HS-27A (cell line): ENCODE measurements at regions not wholly inside any gene's neighbourhood (a gene's known extent, or its start where the extent isn't known, plus 50 kb on each side); places are given as distances from the start of the nearest gene placed in this dataset.
"Not testable (repeated sequence)": the region's sequence is repeated elsewhere in the genome, so short reads cannot be mapped to it uniquely, and the experiment has no call there.

ENCODE experiments used
- DNase-seq: peaks from one replicate; pipeline ENCODE4 v3.0.0-alpha.2; 2012; ENCODE audit warnings: low read depth, missing footprints

DNA sequence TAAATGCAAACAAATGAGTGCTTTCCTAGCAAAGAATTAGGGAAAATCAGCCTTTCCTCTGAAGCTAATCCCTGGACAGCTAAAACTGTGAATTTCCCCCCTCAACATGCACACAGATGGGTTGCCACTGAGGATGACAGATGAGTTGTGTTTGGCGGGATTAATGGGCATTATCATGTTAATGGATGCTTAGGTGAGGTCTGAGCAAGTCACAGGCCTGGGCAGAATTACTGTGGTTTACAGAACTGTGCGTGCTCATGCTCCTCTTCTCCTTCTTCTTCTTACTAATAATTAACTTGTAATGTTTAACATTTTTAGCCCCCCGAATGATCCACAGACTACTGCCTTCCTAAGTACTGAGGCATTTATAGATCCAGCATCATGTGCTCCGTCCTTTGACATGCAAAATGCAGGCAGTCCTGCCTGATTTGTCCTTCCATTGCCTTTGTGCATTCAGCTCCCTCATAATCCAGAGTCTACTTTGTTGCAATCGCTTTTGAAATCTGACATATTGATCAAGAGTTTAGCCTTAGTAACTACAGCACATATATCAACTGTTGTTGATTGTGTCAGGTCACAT lies 753.4 kb upstream of the MMS22L start:
- DNase-seq: no peak

DNA sequence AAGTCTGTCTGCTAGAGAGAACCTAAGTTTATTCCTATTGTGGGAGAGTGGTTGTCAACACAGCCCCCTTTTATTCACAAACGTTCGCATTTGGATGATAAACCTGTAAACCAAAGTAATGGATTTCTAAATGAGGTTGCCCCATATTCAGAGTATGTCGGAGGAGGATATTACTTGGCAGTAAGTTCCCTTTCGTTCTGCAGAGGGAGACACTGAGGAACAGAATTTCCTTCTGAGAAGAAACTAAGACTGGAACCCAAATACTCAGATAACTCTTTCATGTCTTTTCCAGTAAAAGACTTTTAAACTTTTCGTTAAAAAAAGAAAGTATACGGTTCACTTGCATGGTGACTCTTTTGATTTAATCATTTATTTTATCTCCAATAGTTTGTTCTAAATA lies 754.6 kb upstream of the MMS22L start:
- no peak for DNase-seq

DNA sequence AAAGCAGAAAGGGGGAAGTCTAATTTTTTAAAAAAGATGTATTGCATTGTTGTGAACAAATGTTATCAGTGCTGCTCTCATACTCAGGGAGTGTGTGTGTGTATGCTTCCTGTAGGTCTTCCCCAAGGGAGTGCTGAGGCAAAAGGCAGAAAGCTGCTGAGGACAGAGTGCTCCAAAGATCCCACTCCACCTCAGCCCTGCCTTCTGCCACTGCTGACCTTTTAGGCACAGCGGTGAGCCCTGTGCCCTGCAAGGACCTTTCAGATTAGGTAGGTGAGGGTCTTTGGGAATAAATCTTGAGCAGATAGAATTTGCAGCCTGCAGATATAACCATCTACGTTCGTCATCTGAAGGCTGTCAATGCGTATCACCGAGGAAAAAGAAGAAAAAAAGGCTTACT lies 756.4 kb upstream of the MMS22L start:
- DNase-seq: no peak

DNA sequence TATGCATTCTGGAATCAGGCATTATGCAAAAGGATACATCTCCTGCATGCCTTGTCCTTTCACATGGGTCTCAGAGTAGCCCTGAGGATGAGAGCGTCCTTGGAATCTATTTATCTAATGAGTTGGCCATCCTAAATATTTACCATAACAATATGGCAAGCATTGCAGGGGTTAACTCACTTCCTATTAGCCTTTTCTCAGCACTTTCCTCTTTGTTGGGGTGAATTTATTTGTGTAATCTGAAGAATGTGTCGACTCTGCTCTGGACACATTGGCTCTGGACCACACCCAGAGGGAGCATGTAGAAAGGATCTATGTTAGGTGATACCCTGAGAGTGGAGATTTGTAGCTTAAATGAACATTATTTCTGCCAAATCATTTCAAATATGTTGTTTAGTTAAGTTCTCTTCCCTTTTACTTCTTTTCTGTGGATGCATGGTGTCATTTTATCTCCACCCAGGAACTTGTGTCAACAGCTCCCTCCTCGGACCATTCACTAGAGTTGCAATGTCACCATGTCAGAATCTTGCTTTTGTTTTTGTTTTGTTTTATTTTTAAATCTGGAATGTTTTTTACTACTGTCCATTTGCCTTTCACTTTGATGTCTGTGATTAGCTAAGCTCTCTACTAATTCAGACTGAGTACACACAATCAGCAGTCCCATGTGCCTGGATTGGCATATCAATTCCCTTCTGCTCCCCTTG lies 757.0 kb upstream of the MMS22L start:
- DNase-seq: no peak

GRCh38 chr6:98041056-98041455 lies 758.0 kb upstream of the MMS22L start:
- no peak for DNase-seq

DNA sequence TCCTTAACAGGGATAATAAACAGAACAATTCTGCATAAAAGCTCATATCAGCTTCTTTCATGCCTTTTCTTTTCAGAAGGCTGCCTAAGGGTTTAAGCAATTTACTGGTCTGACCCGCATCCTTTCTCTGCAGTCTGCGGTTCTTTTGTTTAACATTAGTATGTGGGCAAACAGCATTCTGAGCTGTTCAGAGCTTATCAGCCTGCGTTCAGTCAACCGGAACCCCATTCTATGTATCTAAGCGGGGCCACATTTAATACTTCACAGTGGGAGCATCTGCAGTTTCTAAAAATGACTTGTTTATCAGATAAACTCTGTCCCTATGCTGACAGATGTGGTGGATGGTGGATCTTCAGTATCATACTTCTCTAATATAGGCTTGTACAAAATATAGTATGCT lies 758.9 kb upstream of the MMS22L start:
- DNase-seq: no peak

GRCh38 chr6:98044151-98044561 lies 761.1 kb upstream of the MMS22L start:
- DNase-seq: no peak

DNA sequence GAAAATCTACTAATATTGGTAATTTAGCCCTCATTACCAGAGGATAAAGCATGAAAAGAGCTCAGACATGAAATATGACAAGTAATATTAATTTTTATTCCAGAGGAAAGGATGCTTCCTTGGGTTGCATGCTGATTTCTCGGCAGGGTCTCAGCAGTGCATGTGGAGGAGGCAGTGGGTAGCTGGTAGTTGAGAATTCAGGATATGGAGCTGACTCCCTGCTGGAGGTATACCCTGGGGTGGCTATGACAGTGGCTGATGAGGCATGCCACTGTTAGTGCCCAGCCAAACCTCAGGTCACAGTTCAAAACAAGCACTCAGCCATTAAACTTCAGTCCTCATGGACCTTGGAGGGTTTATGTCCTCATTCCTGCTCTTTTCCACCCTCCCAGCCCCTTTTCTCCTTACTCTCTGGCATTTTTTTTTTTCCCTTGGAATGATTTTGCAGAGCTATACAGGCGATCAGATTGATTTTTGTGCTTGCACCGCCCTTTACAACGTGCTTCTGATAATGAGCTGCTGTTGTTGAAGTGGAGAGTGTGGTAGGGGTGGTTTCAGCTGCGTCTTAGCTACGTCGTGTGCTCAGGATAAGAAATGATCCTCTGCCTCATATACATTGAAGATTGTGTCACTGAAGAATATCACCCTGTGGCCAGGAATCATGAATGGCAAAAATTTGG lies 761.9 kb upstream of the MMS22L start:
- no peak for DNase-seq

DNA sequence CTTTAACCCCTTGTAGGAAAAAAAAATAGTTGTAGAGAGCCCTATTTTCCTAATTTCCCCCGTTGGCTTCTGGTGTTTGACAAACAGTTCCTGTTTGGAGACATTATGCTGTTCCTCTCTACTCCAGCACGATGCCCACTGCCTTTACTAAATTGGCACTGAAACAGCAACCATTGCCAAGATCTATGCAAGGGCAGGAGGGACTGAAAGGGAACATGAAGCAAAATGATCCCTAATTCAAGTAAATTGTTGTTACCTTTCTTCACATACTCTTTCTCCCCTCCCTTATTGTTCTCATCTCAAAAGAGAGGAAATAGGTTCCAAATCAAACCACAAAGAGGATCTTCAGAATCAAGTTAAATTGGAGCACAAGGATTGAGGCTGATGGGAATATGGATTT lies 764.1 kb upstream of the MMS22L start:
- no peak for DNase-seq

DNA sequence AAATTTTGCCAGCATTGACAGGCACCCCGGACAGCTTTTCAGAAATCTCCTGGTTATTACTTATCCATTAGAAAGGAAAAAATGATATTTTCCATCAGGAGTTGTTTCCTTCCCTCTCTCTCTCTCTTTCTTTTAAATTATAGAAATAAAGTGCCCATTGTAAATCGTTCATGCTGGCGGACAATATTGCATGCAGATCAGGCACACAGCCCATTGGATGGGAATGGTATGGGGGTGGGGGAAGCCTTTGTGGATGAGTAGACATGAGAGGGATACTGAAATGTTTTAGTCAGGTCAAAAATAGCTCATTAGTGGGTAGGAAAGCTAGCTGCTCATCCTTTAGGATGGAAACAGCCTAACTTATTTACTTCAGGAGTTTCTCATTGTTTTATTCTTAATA lies 764.9 kb upstream of the MMS22L start:
- DNase-seq: no peak

DNA sequence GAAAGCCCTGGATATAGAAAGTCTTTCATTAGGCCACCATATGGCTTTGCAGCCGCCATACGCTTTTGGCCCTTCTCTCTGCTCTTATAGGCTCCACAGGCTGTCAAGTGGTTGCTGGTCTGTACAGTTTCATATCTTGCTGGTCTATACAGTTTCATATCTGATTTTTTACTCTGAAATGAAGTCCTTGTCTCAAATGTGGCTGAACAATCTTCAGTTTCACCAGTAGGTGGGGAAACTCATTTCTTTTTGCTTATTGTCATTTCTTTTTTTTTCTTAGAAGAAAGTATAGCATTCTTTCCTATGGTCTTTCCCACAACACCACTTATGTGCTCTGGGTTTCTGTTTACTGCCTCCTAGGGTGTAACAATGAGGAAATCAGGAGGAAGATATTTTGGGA lies 771.4 kb upstream of the MMS22L start:
- DNase-seq: no peak

DNA sequence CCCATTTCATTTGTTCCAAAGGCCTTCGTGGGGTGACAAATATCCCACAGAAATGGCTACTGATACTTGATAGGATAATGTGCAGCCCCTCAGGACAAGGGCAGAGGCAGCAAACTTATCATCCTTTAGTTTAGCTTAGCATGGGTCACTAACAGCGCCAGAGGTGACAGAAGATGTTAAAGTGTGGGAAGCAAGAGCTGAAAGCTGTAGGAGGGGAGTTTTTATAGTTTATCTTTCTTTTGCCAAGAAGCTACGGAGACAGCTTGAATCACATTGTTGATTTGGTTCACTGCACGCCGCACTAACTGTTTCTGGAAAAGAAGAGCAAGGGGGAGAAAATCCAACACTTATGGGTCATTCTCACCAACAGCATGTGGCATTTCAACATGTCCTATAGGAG lies 773.9 kb upstream of the MMS22L start:
- no peak for DNase-seq

- DNase-seq: no peak
Measured at GRCh38 chr6:98067375-98067774, 767.0 kb upstream of the POU3F2 start.

DNA sequence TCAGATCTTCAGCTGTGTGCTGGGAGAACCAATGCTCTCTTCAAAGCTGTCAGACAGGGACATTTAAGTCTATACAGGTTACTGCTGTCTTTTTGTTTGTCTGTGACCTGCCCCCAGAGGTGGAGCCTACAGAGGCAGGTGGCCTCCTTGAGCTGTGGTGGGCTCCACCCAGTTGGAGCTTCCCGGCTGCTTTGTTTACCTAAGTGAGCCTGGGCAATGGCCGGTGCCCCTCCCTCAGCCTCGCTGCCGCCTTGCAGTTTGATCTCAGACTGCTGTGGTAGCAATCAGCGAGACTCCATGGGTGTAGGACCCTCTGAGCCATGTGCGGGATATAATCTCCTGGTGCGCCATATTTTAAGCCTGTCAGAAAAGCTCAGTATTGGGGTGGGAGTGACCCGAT lies 745.8 kb upstream of the POU3F2 start:
- not testable (repeated sequence) for DNase-seq

GRCh38 chr6:98092331-98092730 lies 742.0 kb upstream of the POU3F2 start:
- no peak for DNase-seq

DNA sequence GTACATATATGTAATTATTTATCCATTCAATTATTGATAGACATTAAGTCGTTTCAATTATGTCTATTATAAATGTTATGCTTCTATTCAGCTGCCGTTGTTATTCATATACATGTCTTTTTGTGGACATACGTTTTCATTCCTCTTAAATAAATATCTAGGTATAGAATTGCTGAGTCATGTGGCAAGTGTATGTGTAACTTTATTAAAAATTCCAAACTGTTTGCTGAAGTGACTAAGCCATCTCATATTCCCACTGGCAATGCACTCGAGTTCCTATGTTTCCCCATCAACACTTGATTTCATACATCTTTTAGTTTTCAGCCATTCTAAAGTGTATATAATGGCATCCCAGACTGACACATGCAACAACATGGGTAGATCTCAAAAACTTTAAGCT lies 739.7 kb upstream of the POU3F2 start:
- DNase-seq: no peak

- no peak for DNase-seq
Measured at GRCh38 chr6:98107801-98108200, 726.6 kb upstream of the POU3F2 start.

- no peak for DNase-seq
Measured at GRCh38 chr6:98116455-98116854, 717.9 kb upstream of the POU3F2 start.

GRCh38 chr6:98117068-98117467 lies 717.3 kb upstream of the POU3F2 start:
- DNase-seq: no peak

DNA sequence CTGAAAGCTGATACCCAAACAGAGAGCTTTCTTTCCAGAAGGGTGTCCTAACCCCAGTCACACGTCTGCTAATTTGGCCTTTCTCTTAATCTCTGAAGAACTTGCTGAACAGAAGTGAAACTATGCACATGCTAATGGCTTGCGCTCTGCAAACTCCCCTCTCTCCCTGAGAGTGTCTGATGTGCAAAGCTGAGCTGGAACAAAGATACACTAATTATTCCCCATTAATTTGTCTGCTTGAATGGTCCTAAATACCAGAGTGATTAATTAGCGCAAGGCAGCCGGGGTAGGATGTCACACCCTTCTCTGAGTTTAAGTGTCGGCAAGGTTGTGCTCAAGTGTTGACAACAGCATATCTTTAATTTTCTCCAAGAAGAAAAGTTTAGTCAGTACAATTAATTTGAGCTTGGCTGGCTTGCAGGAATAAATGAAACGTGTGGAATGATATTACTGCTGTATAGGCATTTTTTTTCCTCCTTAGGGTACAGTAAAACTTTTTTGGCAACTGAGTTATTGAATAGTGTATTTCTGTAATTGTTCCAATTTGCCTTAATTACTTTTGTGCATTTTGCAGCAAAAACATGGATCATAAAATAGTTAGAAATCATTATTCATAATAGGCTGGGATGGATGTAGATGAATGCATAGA lies 715.9 kb upstream of the POU3F2 start:
- no peak for DNase-seq

DNA sequence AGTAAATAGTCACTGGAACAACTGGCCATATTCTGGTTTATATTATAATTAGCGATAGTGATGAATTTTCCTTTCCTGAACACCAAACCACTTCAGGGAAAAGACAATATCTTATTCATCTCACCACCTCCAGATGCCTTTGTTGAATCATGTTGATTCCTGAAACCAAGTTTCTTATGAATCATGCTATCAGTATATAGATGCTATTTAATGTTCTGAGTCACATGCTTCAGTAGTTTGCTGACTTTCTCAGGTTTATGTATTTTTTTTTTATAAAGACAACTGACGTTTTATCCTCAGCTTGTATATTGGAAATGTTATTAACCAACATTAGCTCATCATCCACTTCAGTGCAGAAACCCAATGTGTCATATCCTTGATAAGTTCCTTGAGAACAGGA lies 710.2 kb upstream of the POU3F2 start:
- no peak for DNase-seq

DNA sequence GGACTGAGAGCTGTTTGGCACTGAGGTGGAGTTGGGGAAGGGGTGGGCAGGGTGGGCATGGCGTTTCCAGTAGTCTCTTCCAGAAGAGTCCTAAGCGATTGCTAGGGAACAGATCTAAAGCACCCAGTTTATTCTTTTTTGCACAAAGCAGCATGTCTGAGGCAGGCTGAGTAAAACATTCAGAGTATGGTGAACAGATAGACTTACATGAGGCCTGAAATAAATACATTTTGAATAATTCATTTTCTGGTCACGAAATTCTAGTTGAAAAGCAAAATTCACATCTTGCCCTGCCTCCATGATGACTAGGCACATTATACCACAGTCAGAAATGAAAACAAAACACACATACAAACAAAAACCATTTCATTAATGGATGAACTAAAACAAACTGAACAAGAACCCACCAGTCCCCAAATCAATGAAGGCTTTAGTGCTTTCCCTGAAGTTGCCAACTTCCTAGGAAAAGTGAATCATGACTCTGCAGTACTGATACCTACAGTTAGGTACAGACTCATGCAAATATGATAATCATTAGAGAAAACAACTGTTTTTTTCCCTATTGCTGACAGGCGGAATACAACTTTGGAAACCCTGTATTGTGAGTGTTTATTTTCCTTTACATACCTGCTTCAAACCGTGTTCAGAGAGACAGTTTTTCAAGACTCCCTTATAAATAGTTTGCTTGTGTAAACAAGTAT lies 702.9 kb upstream of the POU3F2 start:
- DNase-seq: no peak

DNA sequence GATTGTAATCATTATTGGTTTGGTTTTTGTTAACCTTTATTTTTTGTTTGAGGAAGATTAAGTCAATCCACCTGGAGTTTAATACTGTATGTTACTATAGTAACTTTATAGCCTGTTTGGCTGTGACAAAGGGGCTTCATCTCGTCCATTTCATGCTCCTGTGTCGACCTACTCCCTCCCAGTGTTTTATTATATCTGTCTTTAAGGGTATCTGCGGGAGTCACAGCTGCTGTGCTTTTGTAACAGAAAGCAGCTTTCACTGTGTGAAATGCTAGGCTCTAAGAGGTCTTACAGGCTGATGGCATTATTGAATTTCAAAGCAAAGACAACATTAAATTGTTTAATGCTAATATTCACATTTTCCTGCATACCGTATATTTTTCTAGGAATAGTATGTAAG lies 698.0 kb upstream of the POU3F2 start:
- no peak for DNase-seq
